Endothelial cell of umbilical vein (primary cell): ENCODE measurements at regions not wholly inside any gene's neighbourhood (a gene's known extent, or its start where the extent isn't known, plus 50 kb on each side); places are given as distances from the start of the nearest gene placed in this dataset.

Experiments
- BruUV-seq: library from RNA; stranded (reverse); fragments of 400-500 nt; replicated peaks from 2 replicates; lab custom pipeline; 2021; lab: Mats Ljungman, UMichigan
- CTCF ChIA-PET: fragments of 300-600, 350-600 bp; sonication (Branson Sonifier 250); formaldehyde crosslinking; loops from one replicate; lab custom pipeline; 2021; ENCODE audit warnings: antibody characterized with exemption, inconsistent platforms; lab: Charles Lee
- POLR2A ChIA-PET: fragments of 300-600, 350-600 bp; sonication (Branson Sonifier 250); formaldehyde crosslinking; loops from one replicate; lab custom pipeline; 2021; ENCODE audit warnings: antibody characterized with exemption, inconsistent platforms; lab: Charles Lee
- DNase-seq: peaks from one replicate; pipeline ENCODE4 v3.0.0-alpha.2; 2011; ENCODE audit warnings: low read depth, low spot score
- FAIRE-seq: peaks from 2 replicates; lab custom pipeline; 2011; peaks lifted over from hg19 to GRCh38; lab: Jason Lieb, UNC
- H2AFZ ChIP-seq: 2 replicates; pipeline ENCODE4 v1.6.0; 2012; ENCODE audit warnings: low read depth, low read length, control low read depth, inconsistent platforms
- H3K27ac ChIP-seq: 2 replicates; pipeline ENCODE4 v1.5.1; 2011; ENCODE audit warnings: low read depth, mild to moderate bottlenecking, control low read depth, low read length, moderate library complexity; ENCODE audit not compliant: insufficient read depth
- H3K27me3 ChIP-seq, 2 experiments: 2 replicates each; pipeline versions ENCODE4 v1.6.0 to v1.6.1; 2011; ENCODE audit warnings: low read length in 2 of 2, mixed read lengths in 1 of 2; ENCODE audit not compliant: control insufficient read depth in 2 of 2, insufficient read depth in 2 of 2
- H3K36me3 ChIP-seq, 2 experiments: 2 replicates in 1 of 2; 3 replicates in 1 of 2; pipeline ENCODE4 v1.5.1; 2011; ENCODE audit warnings: low read length in 2 of 2, mild to moderate bottlenecking in 1 of 2, moderate library complexity in 1 of 2; ENCODE audit not compliant: control insufficient read depth in 2 of 2, insufficient read depth in 2 of 2; ENCODE audit errors: extremely low read depth in 1 of 2
- H3K4me1 ChIP-seq: 3 replicates; pipeline ENCODE4 v1.5.1; 2011; ENCODE audit warnings: mild to moderate bottlenecking, low read length; ENCODE audit not compliant: control insufficient read depth, insufficient read depth; ENCODE audit errors: extremely low read depth
- H3K4me2 ChIP-seq: 2 replicates; pipeline ENCODE4 v1.6.1; 2011; ENCODE audit warnings: low read length, control low read depth, mixed read lengths; ENCODE audit not compliant: insufficient read depth
- H3K4me3 ChIP-seq, 3 experiments: fragments of 200-600 bp in 1 of 3; sonication (generic), shearing (Covaris generic) in 1 of 3; replicated peaks in 1 of 3; 2 replicates each; pipeline ENCODE4 v1.5.1; 2011 to 2016; ENCODE audit warnings: control low read depth in 3 of 3, low read length in 3 of 3, mild to moderate bottlenecking in 2 of 3, inconsistent platforms in 1 of 3, low read depth in 1 of 3, moderate library complexity in 1 of 3; ENCODE audit not compliant: insufficient read depth in 1 of 3
- H3K79me2 ChIP-seq: 2 replicates; pipeline ENCODE4 v1.6.0; 2012; ENCODE audit warnings: low read length, inconsistent platforms; ENCODE audit not compliant: control insufficient read depth, insufficient read depth
- H3K9ac ChIP-seq: replicated peaks from 2 replicates; pipeline ENCODE3; 2011; ENCODE audit warnings: low read length, control low read depth; ENCODE audit not compliant: insufficient read depth; ENCODE audit errors: extremely low read depth
- H3K9me1 ChIP-seq: replicated peaks from 3 replicates; pipeline ENCODE4 v1.6.0; 2011; ENCODE audit warnings: mild to moderate bottlenecking, low read length; ENCODE audit not compliant: control insufficient read depth, insufficient read depth; ENCODE audit errors: extremely low read depth
- H3K9me3 ChIP-seq: replicated peaks from 2 replicates; pipeline ENCODE4 v1.5.1; 2012; ENCODE audit warnings: low read length, inconsistent platforms; ENCODE audit not compliant: control insufficient read depth, insufficient read depth
- H4K20me1 ChIP-seq: replicated peaks from 2 replicates; pipeline ENCODE3; 2011; ENCODE audit warnings: mild to moderate bottlenecking, low read length; ENCODE audit not compliant: control insufficient read depth, insufficient read depth; ENCODE audit errors: extremely low read depth
- EZH2 ChIP-seq: IDR thresholded peaks from 2 replicates; pipeline ENCODE4 v1.6.1; 2012; ENCODE audit warnings: borderline replicate concordance, low read depth, mild to moderate bottlenecking, moderate library complexity, low read length, inconsistent platforms; ENCODE audit not compliant: severe bottlenecking
- FOS ChIP-seq: IDR thresholded peaks from 2 replicates; pipeline ENCODE4 v1.6.1; 2011; ENCODE audit warnings: mild to moderate bottlenecking, low read length, moderate library complexity, borderline replicate concordance; ENCODE audit not compliant: insufficient read depth
- GATA2 ChIP-seq: IDR thresholded peaks from 2 replicates; pipeline ENCODE4 v1.7.0; 2011; ENCODE audit warnings: low read depth, mild to moderate bottlenecking, moderate library complexity, mixed read lengths, low read length; ENCODE audit not compliant: insufficient read length, insufficient read depth
- JUN ChIP-seq: IDR thresholded peaks from 2 replicates; pipeline ENCODE4 v1.6.1; 2011; ENCODE audit warnings: borderline replicate concordance, low read depth; ENCODE audit not compliant: insufficient read length, insufficient read depth
- POLR2A ChIP-seq: IDR thresholded peaks from 2 replicates; pipeline ENCODE4 v1.6.1; 2012; ENCODE audit warnings: low read depth, mild to moderate bottlenecking, control low read depth, low read length
- dilution Hi-C: fragments of 300-500 bp; cut with MboI; formaldehyde crosslinking; loops from one replicate; pipeline ENCODE4 v1.15.0; 2019; ENCODE audit warnings: low sequenced_read_pairs; ENCODE audit not compliant: extremely low pct_ligation_motif_present
- intact Hi-C: fragments of 100-400 bp; cut with micrococcal nuclease; formaldehyde crosslinking; loops from one replicate; pipeline ENCODE4 v1.10.0; 2022
- TF ChIP-seq, protein P1 (sequence below), 2 donors: IDR thresholded peaks; 1 replicate in 1 of 2; 2 replicates in 1 of 2; pipeline ENCODE4 v1.5.1; 2011; ENCODE audit warnings: low read length in 2 of 2, mild to moderate bottlenecking in 2 of 2, moderate library complexity in 2 of 2, control low read depth in 1 of 2, inconsistent platforms in 1 of 2, low read depth in 1 of 2; ENCODE audit not compliant: insufficient read depth in 1 of 2; ENCODE audit errors: extremely low read depth in 1 of 2
- TF ChIP-seq, protein P2 (sequence below): IDR thresholded peaks from 2 replicates; pipeline ENCODE4 v1.6.1; 2011; ENCODE audit not compliant: insufficient read depth, insufficient read length

DNA sequence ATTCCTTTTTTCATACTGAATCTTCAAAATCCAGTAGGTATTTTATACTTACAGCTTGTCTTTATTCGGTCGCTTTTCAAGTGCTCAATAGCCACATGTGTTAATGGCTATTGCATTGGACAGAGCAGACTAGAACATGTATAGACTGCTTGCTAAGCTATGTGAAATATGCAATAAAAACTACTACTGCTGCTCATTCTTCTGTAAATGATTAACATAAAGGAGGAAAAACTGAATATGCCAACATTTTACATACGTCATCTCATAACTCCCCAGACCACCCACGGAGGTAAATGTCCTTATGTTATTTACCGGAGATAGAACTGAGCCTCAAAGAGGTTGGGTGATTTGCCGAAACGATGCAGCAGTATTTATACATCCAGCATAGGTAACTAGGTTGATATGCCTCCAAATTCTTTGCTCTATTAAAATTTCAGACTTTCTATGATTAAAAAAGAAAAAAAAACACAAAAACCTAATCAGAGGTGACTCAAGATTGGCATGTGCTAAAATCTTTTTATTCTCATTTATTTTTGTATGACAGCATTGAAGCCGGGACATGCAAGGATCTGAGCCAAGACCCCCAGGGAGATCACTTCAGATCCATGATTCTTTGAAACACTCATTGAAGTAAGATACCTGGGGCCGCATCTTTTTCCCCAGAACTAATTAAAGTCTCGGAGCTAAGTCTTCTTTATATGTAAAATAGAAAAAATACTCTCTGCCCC lies 78.5 kb upstream of the OR5AK2 start:
- no peak for TF ChIP-seq POLR2A
- no peak for FAIRE-seq
- H3K9ac ChIP-seq, result no peak overlapping the region
- POLR2A ChIA-PET, result no interaction called here
- no TSS peak for BruUV-seq
- H2AFZ ChIP-seq, result no peak overlapping the region
- H3K36me3 ChIP-seq, result no peaks in the 10 kb centered on the region
- no peaks in the 10 kb centered on the region for H3K9me1 ChIP-seq
- no peak overlapping the region for H3K27ac ChIP-seq
- H3K9me3 ChIP-seq, result no peaks in the 10 kb centered on the region
- no peak for DNase-seq
- H3K27me3 ChIP-seq, result no peaks in the 10 kb centered on the region
- no peak overlapping the region for H3K4me2 ChIP-seq
- dilution Hi-C loops (no loop called here), intact Hi-C loops (no loop called here)
- CTCF ChIA-PET, result no interaction called here
- H3K4me1 ChIP-seq, result no peaks in the 10 kb centered on the region
- H3K79me2 ChIP-seq, result no peaks in the 10 kb centered on the region
- H3K4me3 ChIP-seq, result no peak overlapping the region
- no peaks in the 10 kb centered on the region for H4K20me1 ChIP-seq

GRCh38 chr11:56909563-56909962 lies 79.2 kb upstream of the OR5AK2 start:
- no peak overlapping the region for H2AFZ ChIP-seq
- no peak for FAIRE-seq
- H3K27ac ChIP-seq, result no peak overlapping the region
- H4K20me1 ChIP-seq, result no peaks in the 10 kb centered on the region
- H3K4me1 ChIP-seq, result no peaks in the 10 kb centered on the region
- no TSS peak for BruUV-seq
- intact Hi-C loops, result no loop called here
- DNase-seq, result no peak
- CTCF ChIA-PET, result no interaction called here
- H3K36me3 ChIP-seq, result no peaks in the 10 kb centered on the region
- POLR2A ChIA-PET, result no interaction called here
- H3K9me1 ChIP-seq, result no peaks in the 10 kb centered on the region
- H3K9me3 ChIP-seq, result no peaks in the 10 kb centered on the region
- no peak overlapping the region for H3K4me2 ChIP-seq
- dilution Hi-C loops, result no loop called here
- H3K79me2 ChIP-seq, result no peaks in the 10 kb centered on the region
- no peak overlapping the region for H3K4me3 ChIP-seq
- no peaks in the 10 kb centered on the region for H3K27me3 ChIP-seq
- TF ChIP-seq, protein P1, sequence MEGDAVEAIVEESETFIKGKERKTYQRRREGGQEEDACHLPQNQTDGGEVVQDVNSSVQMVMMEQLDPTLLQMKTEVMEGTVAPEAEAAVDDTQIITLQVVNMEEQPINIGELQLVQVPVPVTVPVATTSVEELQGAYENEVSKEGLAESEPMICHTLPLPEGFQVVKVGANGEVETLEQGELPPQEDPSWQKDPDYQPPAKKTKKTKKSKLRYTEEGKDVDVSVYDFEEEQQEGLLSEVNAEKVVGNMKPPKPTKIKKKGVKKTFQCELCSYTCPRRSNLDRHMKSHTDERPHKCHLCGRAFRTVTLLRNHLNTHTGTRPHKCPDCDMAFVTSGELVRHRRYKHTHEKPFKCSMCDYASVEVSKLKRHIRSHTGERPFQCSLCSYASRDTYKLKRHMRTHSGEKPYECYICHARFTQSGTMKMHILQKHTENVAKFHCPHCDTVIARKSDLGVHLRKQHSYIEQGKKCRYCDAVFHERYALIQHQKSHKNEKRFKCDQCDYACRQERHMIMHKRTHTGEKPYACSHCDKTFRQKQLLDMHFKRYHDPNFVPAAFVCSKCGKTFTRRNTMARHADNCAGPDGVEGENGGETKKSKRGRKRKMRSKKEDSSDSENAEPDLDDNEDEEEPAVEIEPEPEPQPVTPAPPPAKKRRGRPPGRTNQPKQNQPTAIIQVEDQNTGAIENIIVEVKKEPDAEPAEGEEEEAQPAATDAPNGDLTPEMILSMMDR (IDR thresholded peaks at IDR 0.05; ENCODE audit: extremely low read depth in 1 of 2, insufficient read depth in 1 of 2, low read depth in 1 of 2, low read length in 2 of 2), result no peak
- TF ChIP-seq FOS (no peak), EZH2 (no peak), JUN (no peak), POLR2A (no peak), GATA2 (no peak)
- TF ChIP-seq, protein P2, sequence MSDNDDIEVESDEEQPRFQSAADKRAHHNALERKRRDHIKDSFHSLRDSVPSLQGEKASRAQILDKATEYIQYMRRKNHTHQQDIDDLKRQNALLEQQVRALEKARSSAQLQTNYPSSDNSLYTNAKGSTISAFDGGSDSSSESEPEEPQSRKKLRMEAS, result no peak
- no peak overlapping the region for H3K9ac ChIP-seq
